Astrocyte of the hippocampus (primary cell): ENCODE measurements at regions not wholly inside any gene's neighbourhood (a gene's known extent, or its start where the extent isn't known, plus 50 kb on each side); places are given as distances from the start of the nearest gene placed in this dataset.

Source experiments
- DNase-seq: peaks from one replicate; pipeline ENCODE4 v3.0.0; 2011; ENCODE audit warnings: low read depth, low spot score

DNA sequence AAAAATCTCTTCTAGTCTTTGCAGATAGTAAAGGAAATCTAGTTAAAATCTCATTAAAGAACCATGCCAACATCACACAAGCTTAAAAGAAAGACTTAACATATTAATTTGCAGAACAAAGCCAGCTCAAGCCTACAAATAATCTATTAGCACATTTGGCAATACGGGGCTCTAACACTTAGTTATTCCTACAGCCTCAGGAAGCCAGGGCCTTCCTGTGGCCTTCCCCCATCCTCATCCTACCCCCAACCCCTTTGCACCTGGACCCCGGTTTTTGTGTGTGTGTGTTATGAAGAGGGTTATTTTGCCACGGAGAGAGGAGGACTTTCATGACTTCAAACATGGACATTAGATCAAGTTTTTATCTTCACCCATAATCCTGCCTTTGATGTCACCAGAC, 64.6 kb downstream of the FOXB2 start:
- no peak for DNase-seq

DNA sequence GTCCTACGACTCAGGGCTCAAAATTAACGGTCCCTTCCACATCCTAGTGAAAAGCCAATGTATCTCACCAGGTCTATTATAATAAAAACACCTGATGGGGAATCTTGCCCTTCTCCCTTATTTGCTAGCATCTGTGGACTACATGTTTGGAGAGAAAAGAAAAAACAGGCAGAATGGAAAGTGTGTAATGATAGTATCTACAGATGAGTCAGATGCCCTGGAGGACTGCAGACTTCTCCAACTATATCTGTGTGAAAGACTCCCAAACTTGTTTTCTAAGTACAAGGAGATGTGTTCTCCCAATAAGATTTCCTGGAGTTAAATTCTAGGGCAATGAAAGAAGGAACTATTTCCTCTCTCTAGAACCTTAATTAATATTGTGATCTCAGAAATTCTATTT, 66.0 kb downstream of the FOXB2 start:
- DNase-seq = no peak

DNA sequence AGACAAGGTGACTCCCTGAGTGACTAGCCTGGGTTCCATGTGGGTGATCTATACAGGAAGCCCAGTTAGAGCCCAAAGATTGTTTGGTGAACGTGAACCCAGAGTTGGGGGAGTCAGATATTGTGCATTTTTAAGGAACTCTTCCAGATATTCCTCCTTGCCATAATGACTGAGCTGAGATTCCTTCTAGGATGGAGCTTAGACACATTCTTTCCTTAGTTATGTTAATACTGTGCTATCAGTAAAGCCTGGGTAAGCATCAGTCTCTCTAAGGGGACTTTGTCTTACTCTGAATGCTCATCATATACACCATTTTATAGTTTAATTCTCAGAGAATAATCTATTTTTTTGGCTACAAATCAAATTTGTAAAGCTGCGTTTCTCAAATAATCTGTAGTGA, 68.1 kb downstream of the FOXB2 start:
- DNase-seq = no peak

DNA sequence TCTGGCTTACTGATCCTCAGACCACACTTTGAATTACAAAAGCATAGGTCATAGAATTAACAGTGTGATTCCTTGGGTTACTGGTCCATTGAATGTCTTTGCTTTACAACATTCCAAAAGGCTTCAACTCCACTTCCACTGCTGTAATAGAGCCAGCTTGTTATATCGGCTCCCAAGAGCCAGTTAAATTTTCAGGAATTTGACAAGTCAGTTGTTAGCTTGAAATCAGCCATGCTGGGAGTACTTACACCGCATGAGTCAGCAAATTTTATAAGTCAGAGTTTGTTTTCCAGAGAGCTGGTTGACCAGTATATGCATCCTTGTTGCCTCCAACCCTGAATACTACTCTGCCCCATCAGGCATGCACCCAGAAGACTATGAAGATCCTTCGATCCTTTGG, 73.1 kb downstream of the FOXB2 start:
- peak; percentile 51 for DNase-seq

DNA sequence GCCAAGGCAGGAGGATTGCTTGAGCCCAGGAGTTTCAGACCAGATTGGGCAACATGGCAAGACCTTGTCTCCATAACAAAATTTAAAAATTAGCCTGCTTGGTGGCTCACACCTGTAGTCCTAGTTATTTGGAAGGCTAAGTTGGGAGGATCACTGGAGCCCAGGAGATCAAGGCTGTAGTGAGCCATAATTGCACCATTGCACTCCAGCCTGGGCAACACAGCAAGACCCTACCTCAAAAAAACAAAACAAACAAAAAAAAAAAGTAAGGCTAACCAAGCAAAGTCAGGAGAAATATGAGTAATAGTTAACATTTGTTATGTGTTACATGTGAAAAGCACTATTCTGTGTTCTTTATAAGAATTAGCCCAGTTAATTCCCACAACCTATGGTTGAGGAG, 74.7 kb downstream of the FOXB2 start:
- no peak for DNase-seq

DNA sequence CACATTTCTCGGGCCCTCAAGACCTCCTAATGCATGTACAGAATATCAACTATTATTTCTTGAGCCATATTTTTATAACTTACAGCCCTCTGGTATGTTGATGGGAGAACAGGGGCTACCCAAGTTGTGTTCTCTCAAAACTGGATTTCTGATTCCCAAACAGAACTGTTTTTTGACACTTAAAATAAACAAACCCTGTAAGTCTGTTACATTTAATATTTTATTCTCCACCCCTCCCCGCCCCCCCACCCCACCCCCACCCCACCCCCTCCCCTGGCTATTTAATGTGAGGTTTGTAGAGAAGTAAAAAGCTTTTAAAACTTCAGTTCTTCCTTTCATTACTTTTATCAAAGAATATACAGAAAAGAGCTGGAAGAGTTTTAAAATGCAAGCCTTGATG, 77.9 kb downstream of the FOXB2 start:
- DNase-seq = no peak

DNA sequence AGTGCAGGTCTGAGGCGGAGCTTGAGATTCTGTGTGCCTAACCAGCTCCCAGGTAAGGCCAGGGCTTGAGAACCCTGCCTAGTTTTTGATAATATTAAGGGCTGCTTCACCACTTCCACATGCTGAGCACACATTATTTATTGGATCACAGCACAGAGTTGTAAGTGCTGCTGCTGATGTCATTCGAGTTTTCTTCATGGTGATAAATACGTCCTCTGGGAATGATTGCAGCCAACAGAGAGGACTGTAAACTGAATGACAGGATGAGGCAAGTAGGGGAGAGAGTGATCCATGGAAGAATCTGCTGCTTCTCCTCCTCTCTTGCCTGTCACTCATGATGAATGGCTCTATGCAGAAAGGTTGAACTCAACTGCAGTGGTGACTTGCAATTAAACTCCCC, 77.9 kb upstream of the VPS13A start:
- no peak for DNase-seq

DNA sequence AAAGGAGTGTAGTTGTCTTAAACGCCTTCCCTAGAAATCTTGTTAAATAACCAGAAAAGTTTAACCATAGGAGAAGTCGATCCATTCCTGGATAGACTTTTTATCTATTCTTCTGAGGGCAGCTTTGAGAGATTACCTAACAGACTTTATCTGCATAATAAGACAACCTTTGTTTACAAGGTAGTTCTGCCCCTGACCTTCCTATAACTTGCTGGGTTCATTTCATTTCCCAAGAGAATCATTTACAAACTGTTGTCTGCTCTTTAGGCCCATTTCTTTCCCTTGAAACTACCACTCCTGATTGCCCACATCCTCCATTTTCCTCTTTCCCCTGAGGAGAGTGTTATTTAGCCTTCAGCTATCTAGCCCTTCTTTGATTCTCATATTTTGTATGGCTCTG, 65.9 kb upstream of the VPS13A start:
- DNase-seq = no peak

DNA sequence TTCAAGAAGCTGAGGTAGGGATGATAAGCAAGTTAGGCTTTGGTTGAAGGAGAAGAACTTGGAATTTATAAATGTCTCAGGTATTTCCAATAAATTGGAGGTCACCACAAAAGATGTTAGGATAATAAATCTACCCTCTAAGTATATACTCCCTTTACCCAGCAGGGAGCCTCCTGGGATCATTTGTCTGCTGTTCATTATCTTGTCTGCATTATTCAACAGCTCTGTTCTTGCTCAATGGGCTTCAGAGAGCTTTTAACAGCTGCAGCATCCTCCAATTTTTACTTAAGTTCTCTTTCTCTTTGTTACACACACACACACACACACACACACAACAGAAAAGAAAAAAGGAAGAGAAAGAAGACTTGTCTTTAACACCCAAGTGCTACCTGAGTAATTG, 51.7 kb upstream of the VPS13A start:
- DNase-seq = no peak

DNA sequence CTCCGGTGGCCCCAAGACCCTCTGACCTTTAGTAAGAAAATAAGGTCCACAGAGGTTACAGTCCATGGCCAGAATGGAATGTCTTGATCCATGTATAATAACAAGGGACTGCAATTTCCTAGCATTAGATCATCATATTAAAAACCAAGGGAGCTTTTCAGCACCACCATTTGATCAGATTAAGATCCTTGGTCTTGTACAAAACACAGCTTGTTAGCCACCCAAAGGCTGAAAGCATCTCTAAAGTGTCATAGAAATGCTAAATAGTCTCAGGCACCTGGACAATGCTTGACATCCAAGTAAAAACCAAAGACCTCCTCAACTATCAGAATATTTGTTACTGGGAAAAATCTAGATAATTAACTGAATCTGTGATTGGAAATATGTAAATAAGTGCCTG, 50.3 kb upstream of the VPS13A start:
- DNase-seq = no peak
